COLO668 (cell line): ENCODE measurements at regions not wholly inside any gene's neighbourhood (a gene's known extent, or its start where the extent isn't known, plus 50 kb on each side); places are given as distances from the start of the nearest gene placed in this dataset.
"Not testable (repeated sequence)": the region's sequence is repeated elsewhere in the genome, so short reads cannot be mapped to it uniquely, and the experiment has no call there.

ENCODE experiments used
- DNase-seq: peaks from one replicate; lab custom pipeline; 2025; ENCODE audit not compliant: unreplicated experiment; lab: John Stamatoyannopoulos, UW

- no peak for DNase-seq
Observed at GRCh38 chr1:9465640-9466039, 73.6 kb upstream of the SLC25A33 start.

GRCh38 chr1:9466780-9467758 is 72.2 kb upstream of the SLC25A33 start:
- no peak for DNase-seq

- not testable (repeated sequence) for DNase-seq
Observed at GRCh38 chr1:9469882-9470281, 69.4 kb upstream of the SLC25A33 start.

- DNase-seq: no peak
Observed at GRCh38 chr1:9471679-9472078, 67.6 kb upstream of the SLC25A33 start.

GRCh38 chr1:9472386-9473031 is 66.8 kb upstream of the SLC25A33 start:
- DNase-seq: no peak

GRCh38 chr1:9473032-9473807 is 66.0 kb upstream of the SLC25A33 start:
- peak; percentile 88 for DNase-seq

- DNase-seq: no peak
Observed at GRCh38 chr1:9475061-9475627, 64.1 kb upstream of the SLC25A33 start.

- DNase-seq: peak; percentile 45
Observed at GRCh38 chr1:9476790-9477463, 62.3 kb upstream of the SLC25A33 start.

- no peak for DNase-seq
Observed at GRCh38 chr1:9477535-9477934, 61.7 kb upstream of the SLC25A33 start.

GRCh38 chr1:9478021-9478420 is 61.2 kb upstream of the SLC25A33 start:
- no peak for DNase-seq

- DNase-seq: peak; percentile 90
Observed at GRCh38 chr1:9481048-9481447, 58.2 kb upstream of the SLC25A33 start.

GRCh38 chr1:9482403-9482802 is 56.9 kb upstream of the SLC25A33 start:
- DNase-seq: no peak

GRCh38 chr1:9482816-9483572 is 56.3 kb upstream of the SLC25A33 start:
- DNase-seq: no peak

- no peak for DNase-seq
Observed at GRCh38 chr1:9486466-9487140, 52.7 kb upstream of the SLC25A33 start.
